ENCODE measurements at regions not wholly inside any gene's neighbourhood (a gene's known extent, or its start where the extent isn't known, plus 50 kb on each side); places are given as distances from the start of the nearest gene placed in this dataset.
"Not testable (repeated sequence)": the region's sequence is repeated elsewhere in the genome, so short reads cannot be mapped to it uniquely, and the experiment has no call there.

DNA sequence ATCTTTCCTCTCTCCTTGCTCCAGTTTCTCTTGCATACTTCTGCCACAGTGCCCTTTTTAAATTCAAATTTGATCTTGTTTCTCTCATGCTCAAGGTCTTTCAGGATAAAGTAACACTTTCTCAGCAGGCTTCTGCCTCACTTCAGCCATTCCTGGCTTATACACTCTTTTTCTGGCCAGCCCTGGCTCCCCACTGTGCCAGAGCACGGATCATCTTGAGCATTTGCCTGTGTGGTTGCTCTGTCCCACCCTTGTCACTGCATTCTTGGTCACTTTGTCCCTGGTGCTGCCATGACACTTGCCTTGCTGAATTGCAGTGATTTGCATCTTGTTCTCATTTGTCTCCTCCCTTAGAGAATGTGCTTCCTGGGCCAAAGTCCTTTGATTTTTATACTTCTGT lies 634.3 kb downstream of the TMEM182 start:
- TF ChIP-seq, protein P1, sequence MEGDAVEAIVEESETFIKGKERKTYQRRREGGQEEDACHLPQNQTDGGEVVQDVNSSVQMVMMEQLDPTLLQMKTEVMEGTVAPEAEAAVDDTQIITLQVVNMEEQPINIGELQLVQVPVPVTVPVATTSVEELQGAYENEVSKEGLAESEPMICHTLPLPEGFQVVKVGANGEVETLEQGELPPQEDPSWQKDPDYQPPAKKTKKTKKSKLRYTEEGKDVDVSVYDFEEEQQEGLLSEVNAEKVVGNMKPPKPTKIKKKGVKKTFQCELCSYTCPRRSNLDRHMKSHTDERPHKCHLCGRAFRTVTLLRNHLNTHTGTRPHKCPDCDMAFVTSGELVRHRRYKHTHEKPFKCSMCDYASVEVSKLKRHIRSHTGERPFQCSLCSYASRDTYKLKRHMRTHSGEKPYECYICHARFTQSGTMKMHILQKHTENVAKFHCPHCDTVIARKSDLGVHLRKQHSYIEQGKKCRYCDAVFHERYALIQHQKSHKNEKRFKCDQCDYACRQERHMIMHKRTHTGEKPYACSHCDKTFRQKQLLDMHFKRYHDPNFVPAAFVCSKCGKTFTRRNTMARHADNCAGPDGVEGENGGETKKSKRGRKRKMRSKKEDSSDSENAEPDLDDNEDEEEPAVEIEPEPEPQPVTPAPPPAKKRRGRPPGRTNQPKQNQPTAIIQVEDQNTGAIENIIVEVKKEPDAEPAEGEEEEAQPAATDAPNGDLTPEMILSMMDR (IDR thresholded peaks at IDR 0.05; ENCODE audit: borderline replicate concordance, extremely low read depth, insufficient read depth): no peak
- intact Hi-C loops (cut with DNase I): no loop called here

GRCh38 chr2:103401621-103402020 lies 639.8 kb downstream of the TMEM182 start:
- intact Hi-C loops (cut with DNase I): no loop called here
- TF ChIP-seq, protein P1 (IDR thresholded peaks at IDR 0.05; ENCODE audit: borderline replicate concordance, extremely low read depth, insufficient read depth): no peak
- H3K4me3 ChIP-seq (ENCODE audit: low read length in 3 of 3): no peak overlapping the region
- peak in 4 of 5 donors; percentile 60 to 81 (median 64) for DNase-seq
- no peaks in the 10 kb centered on the region for H3K27me3 ChIP-seq (ENCODE audit: control insufficient read depth, insufficient read depth, low read length)
- H3K4me1 ChIP-seq (ENCODE audit: control insufficient read depth in 2 of 3, insufficient read depth in 2 of 3, low read depth in 1 of 3, low read length in 3 of 3): no peaks in the 10 kb centered on the region
- FAIRE-seq: no peak
- no peak overlapping the region for H3K27ac ChIP-seq (ENCODE audit: low read depth in 2 of 2, low read length in 2 of 2)
- H3K9ac ChIP-seq (ENCODE audit: low read length in 3 of 3): no peak overlapping the region
- H3K9me3 ChIP-seq (ENCODE audit: control insufficient read depth in 2 of 3, insufficient read depth in 1 of 3, low read length in 3 of 3): no peaks in the 10 kb centered on the region
- no peaks in the 10 kb centered on the region for H3K36me3 ChIP-seq (ENCODE audit: control insufficient read depth in 2 of 3, insufficient read depth in 3 of 3, low read length in 3 of 3)

More for the DNA sequence above, 634.3 kb downstream of the TMEM182 start:
- Histone ChIP-seq H3K27ac (ENCODE audit: low read depth in 2 of 2, low read length in 2 of 2) (no peak overlapping the region), H3K9me3 (ENCODE audit: control insufficient read depth in 2 of 3, insufficient read depth in 1 of 3, low read length in 3 of 3) (no peaks in the 10 kb centered on the region), H3K27me3 (ENCODE audit: control insufficient read depth, insufficient read depth, low read length) (no peaks in the 10 kb centered on the region), H3K9ac (ENCODE audit: low read length in 3 of 3) (no peak overlapping the region), H3K36me3 (ENCODE audit: control insufficient read depth in 2 of 3, insufficient read depth in 3 of 3, low read length in 3 of 3) (no peaks in the 10 kb centered on the region), H3K4me1 (ENCODE audit: control insufficient read depth in 2 of 3, insufficient read depth in 2 of 3, low read depth in 1 of 3, low read length in 3 of 3) (no peaks in the 10 kb centered on the region), H3K4me3 (ENCODE audit: low read length in 3 of 3) (no peak overlapping the region)
- DNase-seq (no peak), FAIRE-seq (no peak)

GRCh38 chr2:103402336-103402735 lies 640.5 kb downstream of the TMEM182 start:
- no peak overlapping the region for H3K9ac ChIP-seq (ENCODE audit: low read length in 3 of 3)
- H3K4me1 ChIP-seq (ENCODE audit: control insufficient read depth in 2 of 3, insufficient read depth in 2 of 3, low read depth in 1 of 3, low read length in 3 of 3): no peaks in the 10 kb centered on the region
- FAIRE-seq (no peak), DNase-seq (no peak)
- no peaks in the 10 kb centered on the region for H3K36me3 ChIP-seq (ENCODE audit: control insufficient read depth in 2 of 3, insufficient read depth in 3 of 3, low read length in 3 of 3)
- intact Hi-C loops (cut with DNase I): no loop called here
- no peak overlapping the region for H3K27ac ChIP-seq (ENCODE audit: low read depth in 2 of 2, low read length in 2 of 2)
- H3K9me3 ChIP-seq (ENCODE audit: control insufficient read depth in 2 of 3, insufficient read depth in 1 of 3, low read length in 3 of 3): no peaks in the 10 kb centered on the region
- H3K27me3 ChIP-seq (ENCODE audit: control insufficient read depth, insufficient read depth, low read length): no peaks in the 10 kb centered on the region
- no peak overlapping the region for H3K4me3 ChIP-seq (ENCODE audit: low read length in 3 of 3)
- TF ChIP-seq, protein P1 (IDR thresholded peaks at IDR 0.05; ENCODE audit: borderline replicate concordance, extremely low read depth, insufficient read depth): no peak

- intact Hi-C loops (cut with DNase I): no loop called here
- Histone ChIP-seq H3K27ac (ENCODE audit: low read depth in 2 of 2, low read length in 2 of 2) (no peak overlapping the region), H3K4me1 (ENCODE audit: control insufficient read depth in 2 of 3, insufficient read depth in 2 of 3, low read depth in 1 of 3, low read length in 3 of 3) (no peaks in the 10 kb centered on the region), H3K27me3 (ENCODE audit: control insufficient read depth, insufficient read depth, low read length) (no peaks in the 10 kb centered on the region), H3K9me3 (ENCODE audit: control insufficient read depth in 2 of 3, insufficient read depth in 1 of 3, low read length in 3 of 3) (no peaks in the 10 kb centered on the region), H3K9ac (ENCODE audit: low read length in 3 of 3) (no peak overlapping the region), H3K36me3 (ENCODE audit: control insufficient read depth in 2 of 3, insufficient read depth in 3 of 3, low read length in 3 of 3) (no peaks in the 10 kb centered on the region), H3K4me3 (ENCODE audit: low read length in 3 of 3) (no peak overlapping the region)
- TF ChIP-seq, protein P1 (IDR thresholded peaks at IDR 0.05; ENCODE audit: borderline replicate concordance, extremely low read depth, insufficient read depth): no peak
- no peak for FAIRE-seq
- no peak for DNase-seq
Observed at GRCh38 chr2:103402944-103403343, 641.1 kb downstream of the TMEM182 start.

DNA sequence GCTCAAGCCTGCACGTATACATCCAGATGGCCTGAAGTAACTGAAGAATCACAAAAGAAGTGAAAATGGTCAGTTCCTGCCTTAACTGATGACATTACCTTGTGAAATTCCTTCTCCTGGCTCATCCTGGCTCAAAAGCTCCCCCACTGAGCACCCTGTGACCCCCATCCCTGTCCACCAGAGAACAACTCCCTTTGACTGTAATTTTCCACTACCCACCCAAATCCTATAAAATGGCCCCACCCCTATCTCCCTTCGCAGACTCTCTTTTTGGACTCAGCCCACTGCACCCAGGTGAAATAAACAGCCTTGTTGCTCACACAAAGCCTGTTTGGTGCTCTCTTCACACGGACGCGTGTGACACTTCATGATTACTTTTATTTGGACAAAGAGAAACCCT lies 641.6 kb downstream of the TMEM182 start:
- H3K27me3 ChIP-seq (ENCODE audit: control insufficient read depth, insufficient read depth, low read length); intact Hi-C loops (cut with DNase I); H3K9me3 ChIP-seq (ENCODE audit: control insufficient read depth in 2 of 3, insufficient read depth in 1 of 3, low read length in 3 of 3); DNase-seq; H3K4me3 ChIP-seq (ENCODE audit: low read length in 3 of 3); H3K27ac ChIP-seq (ENCODE audit: low read depth in 2 of 2, low read length in 2 of 2); FAIRE-seq; H3K36me3 ChIP-seq (ENCODE audit: control insufficient read depth in 2 of 3, insufficient read depth in 3 of 3, low read length in 3 of 3); H3K9ac ChIP-seq (ENCODE audit: low read length in 3 of 3); H3K4me1 ChIP-seq (ENCODE audit: control insufficient read depth in 2 of 3, insufficient read depth in 2 of 3, low read depth in 1 of 3, low read length in 3 of 3): not testable (repeated sequence)

Data from kidney (tissue), 13 donors.